GM19240 (cell line): ENCODE measurements at regions not wholly inside any gene's neighbourhood (a gene's known extent, or its start where the extent isn't known, plus 50 kb on each side); places are given as distances from the start of the nearest gene placed in this dataset.

Experiments used
- DNase-seq: peaks from one replicate; pipeline ENCODE4 v3.0.0; 2011; ENCODE audit warnings: low spot score; ENCODE audit not compliant: insufficient read length

- no peak for DNase-seq
These were observed 204.4 kb downstream of the RPS29 start for GRCh38 chr14:49381778-49382177.

GRCh38 chr14:49367696-49368095 lies 218.5 kb downstream of the RPS29 start:
- no peak for DNase-seq

- DNase-seq, result no peak
These were observed 219.8 kb downstream of the RPS29 start for GRCh38 chr14:49366416-49366815.

GRCh38 chr14:49364752-49365117 lies 221.4 kb downstream of the RPS29 start:
- DNase-seq, result no peak

GRCh38 chr14:49363821-49364751 lies 222.1 kb downstream of the RPS29 start:
- no peak for DNase-seq

DNA sequence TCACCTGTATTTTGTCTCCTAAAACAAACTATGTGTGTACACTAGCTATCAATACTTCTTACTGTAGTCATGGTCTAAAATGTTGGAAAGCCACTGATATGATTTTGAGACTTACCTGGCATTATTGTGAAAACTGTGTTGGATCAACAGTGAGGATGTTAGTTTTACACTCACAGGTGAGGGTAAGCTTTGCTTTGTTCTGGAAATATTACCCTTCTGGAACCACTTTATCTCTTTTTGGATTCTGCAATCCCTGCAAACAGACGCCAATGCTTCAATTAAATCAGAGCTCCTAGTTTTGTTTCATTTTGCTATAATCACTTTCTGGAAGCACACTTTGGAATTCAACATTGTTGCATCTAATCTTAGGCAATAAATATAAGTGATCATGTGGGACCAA lies 223.3 kb downstream of the RPS29 start:
- no peak for DNase-seq

- DNase-seq, result no peak
These were observed 247.1 kb downstream of the RPS29 start for GRCh38 chr14:49339130-49339529.

DNA sequence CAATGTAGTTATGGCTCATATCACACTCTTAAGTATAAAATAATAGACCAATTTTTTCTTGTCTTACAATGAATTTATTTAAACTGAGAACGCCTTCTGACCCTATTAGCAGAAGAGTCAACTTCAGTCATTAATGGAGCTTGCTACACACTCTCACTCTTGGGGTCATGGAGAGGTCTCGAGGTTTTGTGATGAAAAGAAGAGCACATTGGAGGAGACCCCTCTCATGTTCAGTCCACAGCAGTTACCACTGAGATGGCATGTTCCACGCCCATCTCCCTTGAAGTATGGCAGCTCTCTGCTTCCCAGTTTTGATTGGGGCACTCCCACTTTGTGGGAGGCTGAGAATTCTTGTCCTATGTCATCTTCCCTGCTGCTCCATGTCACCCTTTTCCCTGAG lies 266.4 kb downstream of the RPS29 start:
- no peak for DNase-seq

GRCh38 chr14:49315570-49315969 lies 270.6 kb downstream of the RPS29 start:
- DNase-seq, result no peak

DNA sequence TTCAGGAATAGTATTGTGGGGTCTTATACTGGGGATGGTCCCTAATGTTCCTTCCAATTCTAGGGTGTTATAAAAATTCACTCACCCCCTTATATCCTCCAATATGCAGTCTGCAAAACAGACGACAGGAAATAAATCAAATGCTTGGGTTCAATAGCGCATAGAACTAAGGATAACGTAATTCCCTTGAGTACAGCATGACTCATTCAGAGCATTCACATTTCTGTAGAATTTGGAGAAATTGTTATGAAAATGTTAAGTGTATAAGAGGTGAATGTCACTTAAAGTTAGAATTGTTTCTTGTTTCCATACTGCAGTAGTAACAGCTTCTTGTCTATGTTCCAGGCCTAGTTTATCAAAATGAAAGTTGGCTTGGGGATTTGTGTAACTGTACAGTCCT lies 271.4 kb downstream of the RPS29 start:
- no peak for DNase-seq

DNA sequence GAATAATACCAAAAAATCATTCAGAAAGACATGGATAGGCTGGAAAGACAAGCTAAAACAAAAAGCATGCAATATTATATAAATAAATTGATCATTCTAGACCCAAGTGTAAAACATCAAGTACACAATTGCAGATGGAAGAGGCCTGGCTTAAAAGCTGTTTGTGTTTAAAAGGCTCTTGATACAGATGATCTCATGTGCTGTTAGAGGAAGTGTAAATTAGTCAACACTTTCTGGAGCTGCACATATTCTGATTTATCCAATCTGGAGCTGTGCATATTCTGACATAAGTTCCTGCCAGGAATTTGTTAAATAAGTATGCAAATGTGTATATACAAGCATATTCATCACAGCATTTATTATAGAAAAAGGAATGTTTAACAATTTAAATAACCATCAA lies 273.1 kb downstream of the RPS29 start:
- DNase-seq, result no peak

GRCh38 chr14:49310298-49310697 lies 275.9 kb downstream of the RPS29 start:
- no peak for DNase-seq

- no peak for DNase-seq
These were observed 279.9 kb downstream of the RPS29 start for GRCh38 chr14:49306152-49306751.

DNA sequence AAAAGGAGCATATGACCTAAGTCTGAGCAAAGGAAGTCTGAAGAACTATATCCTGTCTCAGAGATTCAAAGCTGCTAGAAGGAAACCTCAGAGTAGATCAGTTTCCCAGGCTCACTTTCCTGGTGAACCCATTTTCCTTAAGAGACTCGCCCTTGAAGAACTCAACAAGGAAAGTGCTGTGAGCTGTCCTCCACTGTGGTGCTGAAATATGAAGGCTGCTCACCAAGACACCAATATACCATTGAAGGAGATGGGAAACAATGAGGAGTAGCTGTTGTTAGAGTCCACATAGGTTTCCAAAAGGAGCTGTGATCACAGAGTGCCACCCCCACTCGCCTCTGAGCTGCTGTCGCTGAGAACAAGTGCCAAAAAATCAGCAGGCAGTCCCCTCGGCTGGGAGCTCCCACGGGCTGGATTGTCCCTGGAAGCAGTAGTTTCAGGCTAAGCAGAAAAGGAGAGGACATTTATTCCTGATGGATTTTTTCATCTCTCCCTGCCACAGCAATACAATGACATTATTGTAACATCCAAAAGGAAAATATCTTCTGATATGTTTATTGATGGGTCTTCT lies 282.1 kb downstream of the RPS29 start:
- DNase-seq, result no peak

DNA sequence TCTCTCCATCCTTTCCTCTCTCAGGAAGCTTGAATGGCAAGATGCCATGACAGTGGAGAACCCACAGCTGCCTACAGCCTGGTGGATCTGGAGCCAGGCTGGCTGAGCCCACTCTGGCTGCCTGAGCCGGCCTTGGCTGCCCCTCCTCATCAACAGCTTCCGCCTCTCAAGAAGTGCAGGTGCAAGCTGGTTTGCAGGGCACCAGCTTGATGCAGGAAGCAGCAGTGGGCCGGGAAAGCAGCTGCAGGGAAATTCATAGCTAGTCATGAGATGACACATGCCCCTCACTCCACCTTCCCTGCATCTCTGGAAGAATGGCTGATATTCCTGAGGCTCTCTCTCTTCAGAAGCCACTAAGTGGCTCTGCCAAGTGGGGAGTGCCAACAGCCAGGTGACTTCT lies 289.1 kb downstream of the RPS29 start:
- DNase-seq, result no peak

DNA sequence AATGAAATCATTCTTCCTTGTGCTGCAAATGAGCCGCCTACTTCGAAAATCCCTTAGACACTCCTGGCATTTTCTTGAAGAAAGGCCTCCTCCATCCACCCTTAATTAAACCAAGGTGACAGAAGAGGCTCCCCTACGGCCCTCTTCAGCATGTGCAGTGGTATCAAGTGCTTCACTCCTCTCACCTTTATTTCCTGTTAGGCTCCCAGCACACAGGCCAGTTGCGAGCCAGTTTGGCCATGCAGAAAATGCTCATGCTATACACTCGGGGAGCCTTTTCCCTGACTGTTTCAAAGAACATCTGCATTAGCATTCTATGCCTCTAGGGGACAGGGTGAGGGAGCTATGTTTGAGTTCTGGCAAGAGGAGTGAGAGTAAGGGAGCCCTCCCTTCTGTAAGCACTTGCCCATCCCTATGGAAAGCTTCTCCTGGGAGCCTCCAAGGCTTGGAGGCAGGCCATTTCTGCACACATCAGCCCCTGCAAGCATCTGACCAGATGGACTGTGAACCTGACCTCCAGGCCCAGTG lies 291.5 kb downstream of the RPS29 start:
- no peak for DNase-seq

DNA sequence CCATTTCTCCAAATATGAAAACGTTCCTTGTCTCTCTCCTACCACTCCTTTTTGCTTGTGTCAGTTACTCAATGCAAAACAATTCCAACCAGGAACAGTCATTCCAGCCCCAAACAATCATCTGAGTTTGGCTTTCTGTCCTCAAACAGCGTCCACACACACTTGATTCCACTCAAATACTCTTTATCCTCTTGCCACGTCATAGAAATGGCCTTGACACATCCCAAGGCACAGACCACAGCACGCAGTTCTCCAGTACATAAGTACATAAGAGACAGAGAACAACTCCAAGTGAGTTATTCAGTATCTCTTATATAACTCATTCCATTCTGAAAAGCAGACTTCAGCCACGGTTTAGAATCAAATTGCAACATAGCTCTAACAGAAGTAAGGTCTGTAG lies 299.2 kb downstream of the RPS29 start:
- no peak for DNase-seq

- no peak for DNase-seq
These were observed 299.8 kb downstream of the RPS29 start for GRCh38 chr14:49286257-49286983.

- no peak for DNase-seq
These were observed 305.6 kb downstream of the RPS29 start for GRCh38 chr14:49280566-49280965.

GRCh38 chr14:49250517-49250916 lies 335.7 kb downstream of the RPS29 start:
- DNase-seq, result no peak

DNA sequence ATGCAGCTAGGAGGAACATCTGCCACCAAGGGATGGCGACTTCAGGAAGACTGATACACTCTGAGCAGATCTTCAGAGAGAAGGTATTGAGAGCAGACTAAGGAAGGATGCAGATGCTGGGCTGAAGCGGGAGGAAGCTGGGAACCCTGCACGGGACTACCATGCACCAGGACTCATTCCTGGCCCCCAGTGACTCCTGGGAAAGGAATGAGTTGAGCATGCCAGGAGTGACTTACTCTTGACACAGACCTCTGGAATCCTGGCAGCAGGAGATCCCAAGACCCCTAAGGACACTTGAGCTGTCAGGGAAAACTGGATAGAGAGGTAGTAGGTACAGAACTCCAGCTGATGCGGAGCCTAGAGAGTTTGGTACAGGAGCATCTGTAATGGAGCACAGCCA lies 336.1 kb downstream of the RPS29 start:
- no peak for DNase-seq

DNA sequence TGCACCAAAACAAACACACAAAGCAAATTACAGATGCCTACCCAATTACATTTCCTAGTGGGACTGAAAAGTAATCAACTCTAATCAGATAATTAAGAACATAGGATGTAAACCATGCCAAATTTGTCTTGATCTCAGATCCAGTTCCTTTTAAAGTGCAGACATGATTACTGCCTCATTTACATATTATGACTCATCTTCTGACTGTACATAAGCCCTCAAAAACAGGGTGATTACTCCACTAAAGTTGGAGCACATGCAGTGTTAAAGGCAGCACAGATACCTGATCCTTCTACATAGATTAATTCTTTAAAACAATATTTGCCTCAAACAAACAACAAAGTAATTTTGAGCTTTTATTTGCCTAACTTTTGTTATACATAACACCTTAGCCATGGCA lies 337.2 kb downstream of the RPS29 start:
- no peak for DNase-seq
